ENCODE measurements at regions not wholly inside any gene's neighbourhood (a gene's known extent, or its start where the extent isn't known, plus 50 kb on each side); places are given as distances from the start of the nearest gene placed in this dataset.

DNA sequence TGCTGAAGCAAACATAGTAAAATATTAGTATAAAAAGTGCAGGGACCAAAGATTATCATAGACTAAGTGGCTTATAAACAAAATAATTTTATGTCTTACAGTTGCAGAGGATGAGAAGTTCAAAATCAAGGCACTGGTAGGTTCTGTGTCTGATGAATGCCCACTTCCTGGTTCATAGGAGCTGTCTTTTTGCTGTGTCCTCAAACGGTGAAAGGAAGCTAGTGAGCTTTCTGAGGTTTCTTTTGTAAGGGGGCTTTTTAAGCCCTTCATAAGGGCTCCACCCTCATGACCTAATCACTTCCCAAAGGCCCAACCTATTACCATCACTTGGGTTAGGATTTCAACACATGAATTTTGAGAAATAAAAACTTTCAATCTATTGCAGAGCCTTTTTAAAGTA lies 946.7 kb upstream of the ACVR2A start:
- H4K5ac ChIP-seq (ENCODE audit: insufficient read length, low read depth, low read length) = no peak overlapping the region
- H3K36me3 Mint-ChIP-seq (ENCODE audit: insufficient read depth in 1 of 3, low read depth in 3 of 3) = no peaks in the 10 kb centered on the region
- H3K9me3 ChIP-seq (ENCODE audit: control insufficient read depth, low read depth, low read length) = no peaks in the 10 kb centered on the region
- no peak overlapping the region for H3K4me2 ChIP-seq (ENCODE audit: insufficient read depth, insufficient read length, low read length)
- no peak overlapping the region for H2BK120ac ChIP-seq (ENCODE audit: low read depth, low read length, poor library complexity, severe bottlenecking)
- no peak overlapping the region for H3K9ac ChIP-seq (ENCODE audit: extremely low read depth, insufficient read length, low read length)
- H2AK5ac ChIP-seq (ENCODE audit: insufficient read length, low read length) = no peak overlapping the region
- no peak overlapping the region for H2BK12ac ChIP-seq (ENCODE audit: insufficient read length, low read depth, low read length)
- no peak overlapping the region for H2AFZ ChIP-seq (ENCODE audit: low read length)
- no peaks in the 10 kb centered on the region for H3K27me3 ChIP-seq (ENCODE audit: insufficient read depth, low read length)
- H4K8ac ChIP-seq (replicated peaks; ENCODE audit: insufficient read length, low read depth, low read length) = no peak overlapping the region
- no peak overlapping the region for H3K14ac ChIP-seq (ENCODE audit: insufficient read depth, low read length)
- H3K79me1 ChIP-seq (ENCODE audit: insufficient read depth, low read depth, low read length, poor library complexity, severe bottlenecking) = no peaks in the 10 kb centered on the region
- no peaks in the 10 kb centered on the region for H3K9me3 Mint-ChIP-seq
- no peaks in the 10 kb centered on the region for H3K4me1 ChIP-seq (ENCODE audit: insufficient read depth, low read length)
- no peaks in the 10 kb centered on the region; a peak in 1 of 4 replicates for H3K4me1 Mint-ChIP-seq
- H3K23me2 ChIP-seq (ENCODE audit: insufficient read length, low read depth, low read length, poor library complexity, severe bottlenecking) = no peaks in the 10 kb centered on the region
- H2BK15ac ChIP-seq (ENCODE audit: low read depth, low read length) = no peak overlapping the region
- H3K27ac Mint-ChIP-seq = no peak overlapping the region
- no peaks in the 10 kb centered on the region for H4K20me1 ChIP-seq (ENCODE audit: control insufficient read depth, insufficient read depth, insufficient read length)
- no peak overlapping the region for H2BK5ac ChIP-seq (ENCODE audit: insufficient read length, low read length)
- H3K18ac ChIP-seq (ENCODE audit: insufficient read length, low read depth, low read length) = no peak overlapping the region
- TF ChIP-seq, protein P1, sequence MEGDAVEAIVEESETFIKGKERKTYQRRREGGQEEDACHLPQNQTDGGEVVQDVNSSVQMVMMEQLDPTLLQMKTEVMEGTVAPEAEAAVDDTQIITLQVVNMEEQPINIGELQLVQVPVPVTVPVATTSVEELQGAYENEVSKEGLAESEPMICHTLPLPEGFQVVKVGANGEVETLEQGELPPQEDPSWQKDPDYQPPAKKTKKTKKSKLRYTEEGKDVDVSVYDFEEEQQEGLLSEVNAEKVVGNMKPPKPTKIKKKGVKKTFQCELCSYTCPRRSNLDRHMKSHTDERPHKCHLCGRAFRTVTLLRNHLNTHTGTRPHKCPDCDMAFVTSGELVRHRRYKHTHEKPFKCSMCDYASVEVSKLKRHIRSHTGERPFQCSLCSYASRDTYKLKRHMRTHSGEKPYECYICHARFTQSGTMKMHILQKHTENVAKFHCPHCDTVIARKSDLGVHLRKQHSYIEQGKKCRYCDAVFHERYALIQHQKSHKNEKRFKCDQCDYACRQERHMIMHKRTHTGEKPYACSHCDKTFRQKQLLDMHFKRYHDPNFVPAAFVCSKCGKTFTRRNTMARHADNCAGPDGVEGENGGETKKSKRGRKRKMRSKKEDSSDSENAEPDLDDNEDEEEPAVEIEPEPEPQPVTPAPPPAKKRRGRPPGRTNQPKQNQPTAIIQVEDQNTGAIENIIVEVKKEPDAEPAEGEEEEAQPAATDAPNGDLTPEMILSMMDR (conservative IDR thresholded peaks at IDR 0.05) = no peak
- DNase-seq = no peak
- H3T11ph ChIP-seq (ENCODE audit: low read length) = no peak overlapping the region
- no peak overlapping the region for H3K27ac ChIP-seq (ENCODE audit: insufficient read length, low read depth, low read length)
- no peaks in the 10 kb centered on the region for H3K79me2 ChIP-seq (ENCODE audit: insufficient read depth, low read length)
- H2BK20ac ChIP-seq (ENCODE audit: low read depth, low read length, poor library complexity, severe bottlenecking) = no peak overlapping the region
- H3K56ac ChIP-seq (ENCODE audit: insufficient read length, low read depth, low read length) = no peak overlapping the region
- no peaks in the 10 kb centered on the region for H3K27me3 Mint-ChIP-seq (ENCODE audit: low read depth)
- no peak overlapping the region for H4K91ac ChIP-seq (ENCODE audit: insufficient read length, low read depth, low read length)
- H3K4ac ChIP-seq (ENCODE audit: low read depth, low read length) = no peak overlapping the region
- no CpG with 5 or more reads among the region's 1 CpG for WGBS (ENCODE audit: extremely low coverage, insufficient read length, low lambda C conversion rate)
- H3K23ac ChIP-seq (ENCODE audit: insufficient read length, low read depth, low read length) = no peak overlapping the region
- no peak overlapping the region for H3K4me3 Mint-ChIP-seq
